AG09319 (cell line): ENCODE measurements at regions not wholly inside any gene's neighbourhood (a gene's known extent, or its start where the extent isn't known, plus 50 kb on each side); places are given as distances from the start of the nearest gene placed in this dataset.

Experiments
- DNase-seq: peaks from one replicate; pipeline ENCODE4 v3.0.0-alpha.2; 2010; ENCODE audit warnings: low read depth; ENCODE audit errors: extremely low read depth
- CTCF ChIP-seq: IDR thresholded peaks from 2 replicates; pipeline ENCODE4 v1.5.1; 2011; ENCODE audit warnings: low read depth, mild to moderate bottlenecking, inconsistent platforms, low read length, moderate library complexity

GRCh38 chr6:14721103-14721758, 524.6 kb upstream of the JARID2 start:
- TF ChIP-seq CTCF: no peak
- no peak for DNase-seq

- TF ChIP-seq CTCF: no peak
- no peak for DNase-seq
Observed at GRCh38 chr6:14722001-14722562, 523.8 kb upstream of the JARID2 start.

- no peak for DNase-seq
- TF ChIP-seq CTCF: no peak
Observed at GRCh38 chr6:14722704-14723103, 523.2 kb upstream of the JARID2 start.

- DNase-seq: no peak
- no peak for TF ChIP-seq CTCF
Observed at GRCh38 chr6:14723535-14724086, 522.3 kb upstream of the JARID2 start.

- no peak for DNase-seq
- TF ChIP-seq CTCF: no peak
Observed at GRCh38 chr6:14724549-14724948, 521.3 kb upstream of the JARID2 start.

- TF ChIP-seq CTCF: no peak
- DNase-seq: no peak
Observed at GRCh38 chr6:14726816-14727493, 518.9 kb upstream of the JARID2 start.
